ENCODE measurements at regions not wholly inside any gene's neighbourhood (a gene's known extent, or its start where the extent isn't known, plus 50 kb on each side); places are given as distances from the start of the nearest gene placed in this dataset.

DNA sequence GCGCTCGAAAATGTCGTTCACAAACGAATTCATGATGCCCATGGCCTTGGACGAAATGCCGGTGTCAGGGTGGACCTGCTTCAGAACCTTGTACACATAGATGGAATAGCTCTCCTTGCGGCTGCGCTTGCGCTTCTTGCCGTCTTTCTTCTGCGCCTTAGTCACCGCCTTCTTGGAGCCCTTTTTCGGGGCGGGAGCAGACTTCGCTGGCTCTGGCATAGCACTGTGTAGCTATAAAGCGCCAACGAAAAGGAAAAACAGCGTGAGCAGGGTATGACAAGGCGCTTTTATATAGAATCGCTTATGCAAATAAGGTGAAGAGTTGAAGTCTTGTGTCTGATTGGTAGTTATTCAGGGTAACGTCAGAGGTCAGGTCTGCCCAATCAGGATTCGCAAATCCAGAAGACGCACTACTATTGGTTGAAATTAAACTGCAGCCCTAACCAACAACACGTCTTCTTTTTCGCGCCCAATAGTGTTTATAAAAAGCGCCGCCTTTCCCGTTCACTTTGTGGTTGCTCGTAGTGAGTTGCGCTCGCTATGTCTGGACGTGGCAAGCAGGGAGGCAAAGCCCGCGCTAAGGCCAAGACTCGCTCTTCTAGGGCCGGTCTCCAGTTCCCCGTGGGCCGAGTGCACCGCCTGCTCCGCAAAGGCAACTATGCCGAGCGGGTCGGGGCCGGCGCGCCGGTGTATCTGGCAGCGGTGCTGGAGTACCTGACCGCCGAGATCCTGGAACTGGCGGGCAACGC is 114.8 kb upstream of the PRSS16 start (continued):
- TF ChIP-seq MLX (CRISPR knock-in tag; IDR thresholded peaks at IDR 0.05) (no peak), HMGA2 (CRISPR knock-in tag; IDR thresholded peaks at IDR 0.05) (no peak), NFATC4 (CRISPR knock-in tag; IDR thresholded peaks at IDR 0.05) (0 out of 2 replicates have a peak, but pooled peaks have one; percentile 43), USF1 (CRISPR knock-in tag; IDR thresholded peaks at IDR 0.05) (no peak; the same call in none of the 2 replicates), SMAD3 (CRISPR knock-in tag; IDR thresholded peaks at IDR 0.05; ENCODE audit: borderline replicate concordance) (no peak), GRHL2 (CRISPR knock-in tag; IDR thresholded peaks at IDR 0.05; ENCODE audit: insufficient replicate concordance, severe bottlenecking) (no peak), TP53 (CRISPR knock-in tag; IDR thresholded peaks at IDR 0.05) (no peak), ZNF317 (CRISPR knock-in tag; IDR thresholded peaks at IDR 0.05; ENCODE audit: borderline replicate concordance, low read depth) (no peak), FOXP1 (CRISPR knock-in tag; IDR thresholded peaks at IDR 0.05; ENCODE audit: borderline replicate concordance) (peak; percentile 75), MAX (CRISPR knock-in tag; IDR thresholded peaks at IDR 0.05) (peak; percentile 27; the same call in 1 of the 2 replicates), ELF4 (CRISPR knock-in tag; IDR thresholded peaks at IDR 0.05; ENCODE audit: low read depth) (no peak), CDX4 (CRISPR knock-in tag; IDR thresholded peaks at IDR 0.05; ENCODE audit: borderline replicate concordance) (no peak), ETV6 (CRISPR knock-in tag; IDR thresholded peaks at IDR 0.05) (peak; percentile 21; the same call in 1 of the 2 replicates), FOXK1 (CRISPR knock-in tag; IDR thresholded peaks at IDR 0.05) (peak; percentile 71), ZBTB43 (CRISPR knock-in tag; IDR thresholded peaks at IDR 0.05) (peak; percentile 83; the same call in 1 of the 2 replicates), GABPB1 (CRISPR knock-in tag; IDR thresholded peaks at IDR 0.05) (no peak; the same call in 1 of the 2 replicates), RELA (CRISPR knock-in tag; IDR thresholded peaks at IDR 0.05; ENCODE audit: borderline replicate concordance) (peak; percentile 41; the same call in 1 of the 2 replicates), ATF2 (CRISPR knock-in tag; IDR thresholded peaks at IDR 0.05; ENCODE audit: borderline replicate concordance, low read depth) (no peak), FOXP4 (CRISPR knock-in tag; IDR thresholded peaks at IDR 0.05) (peak; percentile 72; the same call in 1 of the 2 replicates)
- TF ChIP-seq, protein P1, sequence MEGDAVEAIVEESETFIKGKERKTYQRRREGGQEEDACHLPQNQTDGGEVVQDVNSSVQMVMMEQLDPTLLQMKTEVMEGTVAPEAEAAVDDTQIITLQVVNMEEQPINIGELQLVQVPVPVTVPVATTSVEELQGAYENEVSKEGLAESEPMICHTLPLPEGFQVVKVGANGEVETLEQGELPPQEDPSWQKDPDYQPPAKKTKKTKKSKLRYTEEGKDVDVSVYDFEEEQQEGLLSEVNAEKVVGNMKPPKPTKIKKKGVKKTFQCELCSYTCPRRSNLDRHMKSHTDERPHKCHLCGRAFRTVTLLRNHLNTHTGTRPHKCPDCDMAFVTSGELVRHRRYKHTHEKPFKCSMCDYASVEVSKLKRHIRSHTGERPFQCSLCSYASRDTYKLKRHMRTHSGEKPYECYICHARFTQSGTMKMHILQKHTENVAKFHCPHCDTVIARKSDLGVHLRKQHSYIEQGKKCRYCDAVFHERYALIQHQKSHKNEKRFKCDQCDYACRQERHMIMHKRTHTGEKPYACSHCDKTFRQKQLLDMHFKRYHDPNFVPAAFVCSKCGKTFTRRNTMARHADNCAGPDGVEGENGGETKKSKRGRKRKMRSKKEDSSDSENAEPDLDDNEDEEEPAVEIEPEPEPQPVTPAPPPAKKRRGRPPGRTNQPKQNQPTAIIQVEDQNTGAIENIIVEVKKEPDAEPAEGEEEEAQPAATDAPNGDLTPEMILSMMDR (IDR thresholded peaks at IDR 0.05) = no peak
- TF ChIP-seq, protein P2, sequence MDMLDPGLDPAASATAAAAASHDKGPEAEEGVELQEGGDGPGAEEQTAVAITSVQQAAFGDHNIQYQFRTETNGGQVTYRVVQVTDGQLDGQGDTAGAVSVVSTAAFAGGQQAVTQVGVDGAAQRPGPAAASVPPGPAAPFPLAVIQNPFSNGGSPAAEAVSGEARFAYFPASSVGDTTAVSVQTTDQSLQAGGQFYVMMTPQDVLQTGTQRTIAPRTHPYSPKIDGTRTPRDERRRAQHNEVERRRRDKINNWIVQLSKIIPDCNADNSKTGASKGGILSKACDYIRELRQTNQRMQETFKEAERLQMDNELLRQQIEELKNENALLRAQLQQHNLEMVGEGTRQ (CRISPR knock-in tag; IDR thresholded peaks at IDR 0.05) = no peak
- TF ChIP-seq, protein P3, sequence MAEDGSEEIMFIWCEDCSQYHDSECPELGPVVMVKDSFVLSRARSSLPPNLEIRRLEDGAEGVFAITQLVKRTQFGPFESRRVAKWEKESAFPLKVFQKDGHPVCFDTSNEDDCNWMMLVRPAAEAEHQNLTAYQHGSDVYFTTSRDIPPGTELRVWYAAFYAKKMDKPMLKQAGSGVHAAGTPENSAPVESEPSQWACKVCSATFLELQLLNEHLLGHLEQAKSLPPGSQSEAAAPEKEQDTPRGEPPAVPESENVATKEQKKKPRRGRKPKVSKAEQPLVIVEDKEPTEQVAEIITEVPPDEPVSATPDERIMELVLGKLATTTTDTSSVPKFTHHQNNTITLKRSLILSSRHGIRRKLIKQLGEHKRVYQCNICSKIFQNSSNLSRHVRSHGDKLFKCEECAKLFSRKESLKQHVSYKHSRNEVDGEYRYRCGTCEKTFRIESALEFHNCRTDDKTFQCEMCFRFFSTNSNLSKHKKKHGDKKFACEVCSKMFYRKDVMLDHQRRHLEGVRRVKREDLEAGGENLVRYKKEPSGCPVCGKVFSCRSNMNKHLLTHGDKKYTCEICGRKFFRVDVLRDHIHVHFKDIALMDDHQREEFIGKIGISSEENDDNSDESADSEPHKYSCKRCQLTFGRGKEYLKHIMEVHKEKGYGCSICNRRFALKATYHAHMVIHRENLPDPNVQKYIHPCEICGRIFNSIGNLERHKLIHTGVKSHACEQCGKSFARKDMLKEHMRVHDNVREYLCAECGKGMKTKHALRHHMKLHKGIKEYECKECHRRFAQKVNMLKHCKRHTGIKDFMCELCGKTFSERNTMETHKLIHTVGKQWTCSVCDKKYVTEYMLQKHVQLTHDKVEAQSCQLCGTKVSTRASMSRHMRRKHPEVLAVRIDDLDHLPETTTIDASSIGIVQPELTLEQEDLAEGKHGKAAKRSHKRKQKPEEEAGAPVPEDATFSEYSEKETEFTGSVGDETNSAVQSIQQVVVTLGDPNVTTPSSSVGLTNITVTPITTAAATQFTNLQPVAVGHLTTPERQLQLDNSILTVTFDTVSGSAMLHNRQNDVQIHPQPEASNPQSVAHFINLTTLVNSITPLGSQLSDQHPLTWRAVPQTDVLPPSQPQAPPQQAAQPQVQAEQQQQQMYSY (CRISPR knock-in tag; IDR thresholded peaks at IDR 0.05) = no peak
- TF ChIP-seq, protein P4, sequence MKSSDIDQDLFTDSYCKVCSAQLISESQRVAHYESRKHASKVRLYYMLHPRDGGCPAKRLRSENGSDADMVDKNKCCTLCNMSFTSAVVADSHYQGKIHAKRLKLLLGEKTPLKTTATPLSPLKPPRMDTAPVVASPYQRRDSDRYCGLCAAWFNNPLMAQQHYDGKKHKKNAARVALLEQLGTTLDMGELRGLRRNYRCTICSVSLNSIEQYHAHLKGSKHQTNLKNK (CRISPR knock-in tag; IDR thresholded peaks at IDR 0.05) = no peak

Measured in WTC11 (cell line).